GM23248 (cell line): ENCODE measurements at regions not wholly inside any gene's neighbourhood (a gene's known extent, or its start where the extent isn't known, plus 50 kb on each side); places are given as distances from the start of the nearest gene placed in this dataset.

Experiments used
- DNase-seq: peaks from one replicate; pipeline ENCODE4 v3.0.0-alpha.2; 2015
- H2AFZ ChIP-seq: fragments of 200-600 bp; sonication (generic); 2 replicates; pipeline ENCODE4 v1.6.1; 2016; ENCODE audit warnings: antibody characterized with exemption
- H3F3A ChIP-seq: fragments of 200-600 bp; sonication (generic); 2 replicates; pipeline ENCODE4 v1.6.1; 2016; ENCODE audit warnings: mild to moderate bottlenecking, antibody characterized with exemption, mixed run types; ENCODE audit not compliant: insufficient read depth
- H3K27ac ChIP-seq: fragments of 200-600 bp; sonication (generic); 2 replicates; pipeline ENCODE4 v1.5.1; 2016; ENCODE audit warnings: mild to moderate bottlenecking
- H3K27me3 ChIP-seq: fragments of 200-600 bp; sonication (generic); replicated peaks from 2 replicates; pipeline ENCODE4 v1.6.1; 2016; ENCODE audit warnings: mild to moderate bottlenecking; ENCODE audit not compliant: insufficient read depth
- H3K36me3 ChIP-seq: fragments of 200-600 bp; sonication (generic); 2 replicates; pipeline ENCODE4 v1.6.1; 2016; ENCODE audit warnings: low read depth, mild to moderate bottlenecking
- H3K4me1 ChIP-seq: fragments of 200-600 bp; sonication (generic); 2 replicates; pipeline ENCODE4 v1.6.1; 2016; ENCODE audit warnings: mild to moderate bottlenecking; ENCODE audit not compliant: insufficient read depth
- H3K4me2 ChIP-seq: fragments of 200-600 bp; sonication (generic); one replicate; pipeline ENCODE4 v1.6.1; 2016; ENCODE audit warnings: mild to moderate bottlenecking; ENCODE audit not compliant: unreplicated experiment
- H3K4me3 ChIP-seq: fragments of 200-600 bp; sonication (generic); 2 replicates; pipeline ENCODE4 v1.5.1; 2016; ENCODE audit warnings: mild to moderate bottlenecking
- H3K79me2 ChIP-seq: fragments of 200-600 bp; sonication (generic); 2 replicates; pipeline ENCODE4 v1.6.1; 2016; ENCODE audit warnings: mild to moderate bottlenecking; ENCODE audit not compliant: insufficient read depth
- H3K9ac ChIP-seq: fragments of 200-600 bp; sonication (generic); 2 replicates; pipeline ENCODE4 v1.6.1; 2016; ENCODE audit warnings: mild to moderate bottlenecking
- H3K9me2 ChIP-seq: fragments of 200-600 bp; sonication (generic); 2 replicates; pipeline ENCODE4 v1.6.1; 2016; ENCODE audit warnings: mixed run types, mild to moderate bottlenecking, moderate library complexity; ENCODE audit not compliant: insufficient read depth
- H3K9me3 ChIP-seq: fragments of 200-600 bp; sonication (generic); one replicate; pipeline ENCODE4 v1.6.1; 2017; ENCODE audit warnings: low read depth
- H4K20me1 ChIP-seq: fragments of 200-600 bp; sonication (generic); 2 replicates; pipeline ENCODE4 v1.6.0; 2016; ENCODE audit not compliant: insufficient read depth
- EZH2 ChIP-seq: fragments of 200-600 bp; sonication (generic); IDR thresholded peaks from 2 replicates; pipeline ENCODE4 v1.6.1; 2018; ENCODE audit warnings: antibody characterized with exemption, mild to moderate bottlenecking; ENCODE audit not compliant: insufficient read depth, poor library complexity, severe bottlenecking
- EZH2phosphoT487 ChIP-seq: fragments of 200-600 bp; sonication (generic); IDR thresholded peaks from 2 replicates; pipeline ENCODE4 v1.6.1; 2018; ENCODE audit warnings: antibody characterized with exemption, moderate library complexity, mild to moderate bottlenecking, low read depth; ENCODE audit not compliant: insufficient read depth
- WGBS, 2 experiments: methylation state at CpG; one replicate each; pipeline ENCODE4 v1.1.6; 2015 to 2017; ENCODE audit warnings: low lambda C conversion rate in 2 of 2, low coverage in 1 of 2; ENCODE audit errors: missing lambda C conversion rate in 2 of 2; 5-methylcytosine and 5-hydroxymethylcytosine counted together
- in situ Hi-C: fragments of 300-500 bp; cut with MboI; formaldehyde crosslinking; loops from 2 replicates; pipeline ENCODE4 v1.15.0; 2020

DNA sequence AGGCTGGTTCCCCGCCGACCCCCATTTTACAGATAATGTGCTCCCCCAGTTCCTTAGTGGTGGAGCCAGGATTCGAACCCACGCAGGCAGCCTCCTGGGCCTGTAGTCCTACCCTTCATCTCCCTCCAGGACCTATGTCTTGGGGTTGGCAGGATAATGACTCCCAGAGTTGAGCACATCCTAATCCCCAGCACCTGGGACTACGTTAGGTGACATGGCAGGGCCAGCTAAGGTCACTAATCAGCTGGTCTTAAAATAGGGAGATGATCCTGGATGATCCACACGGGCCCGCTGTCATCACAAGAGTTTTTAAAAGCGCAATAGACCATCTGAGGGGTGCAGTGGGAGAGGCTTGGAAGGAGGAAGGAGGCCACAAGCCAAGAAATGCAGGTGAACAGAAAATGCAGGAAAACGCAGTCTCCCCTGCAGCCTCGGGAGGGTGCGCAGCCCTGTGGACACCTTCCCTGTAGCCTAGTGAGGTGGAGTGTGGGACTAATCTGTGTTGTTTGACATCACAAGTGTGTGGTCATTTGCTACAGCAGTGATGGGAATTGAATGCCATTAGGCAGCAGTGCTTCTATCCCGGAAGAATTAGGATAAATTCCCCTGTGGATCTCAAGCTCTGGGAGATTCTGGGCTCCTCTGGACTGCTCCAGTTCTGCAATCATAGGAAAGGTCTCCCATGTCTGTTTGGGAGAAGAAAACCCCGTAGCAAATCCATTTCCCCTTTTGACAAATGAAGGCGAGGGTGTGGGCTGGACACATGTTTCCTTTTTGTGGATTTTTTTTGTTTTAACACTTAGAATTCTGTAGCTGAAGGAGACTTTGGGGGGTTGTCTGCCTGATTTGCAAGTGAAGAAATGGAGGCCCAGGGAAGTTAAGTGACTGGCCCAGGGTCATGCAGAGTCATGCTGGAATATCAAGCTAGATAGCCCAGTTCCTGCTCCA is 297.7 kb downstream of the SEC14L1 start:
- Histone ChIP-seq H3K36me3 (no peaks in the 10 kb centered on the region), H3K27me3 (no peaks in the 10 kb centered on the region), H3K4me3 (no peak overlapping the region), H3K4me1 (peaks cover 42% of the 10 kb centered on the region), H3K9ac (no peak overlapping the region), H3K9me3 (no peaks in the 10 kb centered on the region), H3K9me2 (no peaks in the 10 kb centered on the region), H2AFZ (no peak overlapping the region), H3K4me2 (no peak overlapping the region), H4K20me1 (peaks cover 7% of the 10 kb centered on the region; the same call in 1 of the 2 replicates), H3F3A (peaks cover 15% of the 10 kb centered on the region), H3K79me2 (peaks cover 100% of the 10 kb centered on the region), H3K27ac (no peak overlapping the region)
- in situ Hi-C loops: no loop called here
- TF ChIP-seq EZH2 (no peak), EZH2phosphoT487 (no peak)
- WGBS, 2 experiments: 74 to 78% methylated on average over 14 of the region's 14 CpGs
- DNase-seq: no peak

DNA sequence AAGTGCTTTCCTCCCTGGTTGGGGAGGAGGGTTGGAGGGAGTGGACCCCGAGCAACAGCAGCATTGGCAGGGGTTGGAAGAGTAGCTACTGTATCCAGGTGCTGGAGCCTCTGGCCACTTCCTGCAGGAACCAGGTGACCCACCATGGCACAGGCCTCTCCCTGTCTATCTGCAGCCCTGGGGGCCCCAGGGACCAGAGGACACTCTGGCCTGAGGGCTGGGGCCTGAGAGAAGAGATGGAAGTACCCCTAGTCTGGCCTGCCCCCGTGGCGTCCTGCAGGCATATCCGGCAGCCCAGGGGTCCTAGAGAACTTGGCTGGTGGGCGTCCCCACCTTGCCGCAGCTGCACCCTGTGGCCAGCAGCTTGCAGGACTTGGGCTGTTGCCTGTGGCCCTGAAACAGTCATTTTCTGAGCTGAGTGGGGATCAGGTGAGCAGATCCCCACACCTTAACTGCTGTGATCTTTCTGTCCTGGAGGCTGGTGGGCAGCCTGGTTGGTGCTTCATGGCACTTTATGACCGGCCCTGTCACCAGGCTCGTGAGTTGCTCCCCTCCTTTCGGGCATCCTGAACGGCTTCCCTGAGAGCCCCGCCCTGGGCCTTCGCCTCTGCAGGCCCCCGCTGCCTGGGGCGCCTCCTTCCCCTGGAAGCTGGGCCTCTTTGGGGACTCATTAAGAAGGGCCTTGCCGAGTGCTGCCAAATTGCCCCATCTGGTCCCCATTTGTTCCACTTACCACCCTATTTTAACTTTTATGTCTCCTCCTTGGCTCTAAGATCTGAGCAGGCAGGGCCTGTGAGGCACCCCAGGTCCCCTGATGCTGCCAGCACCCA is 298.6 kb downstream of the SEC14L1 start:
- in situ Hi-C loops: no loop called here
- Histone ChIP-seq H3K4me3 (no peak overlapping the region), H3K27ac (peak overlapping the region; percentile 1; the same call in 1 of the 2 replicates), H3K27me3 (no peaks in the 10 kb centered on the region), H3F3A (peaks cover 24% of the 10 kb centered on the region), H3K4me2 (no peak overlapping the region), H3K9me2 (no peaks in the 10 kb centered on the region), H3K9me3 (no peaks in the 10 kb centered on the region), H3K79me2 (peaks cover 100% of the 10 kb centered on the region), H3K9ac (no peak overlapping the region), H4K20me1 (peaks cover 7% of the 10 kb centered on the region; the same call in 1 of the 2 replicates), H2AFZ (no peak overlapping the region), H3K36me3 (no peaks in the 10 kb centered on the region), H3K4me1 (peaks cover 42% of the 10 kb centered on the region)
- WGBS, 2 experiments: 47 to 50% methylated on average over 15 of the region's 15 CpGs
- TF ChIP-seq EZH2 (no peak), EZH2phosphoT487 (no peak)
- DNase-seq: peak; percentile 38

DNA sequence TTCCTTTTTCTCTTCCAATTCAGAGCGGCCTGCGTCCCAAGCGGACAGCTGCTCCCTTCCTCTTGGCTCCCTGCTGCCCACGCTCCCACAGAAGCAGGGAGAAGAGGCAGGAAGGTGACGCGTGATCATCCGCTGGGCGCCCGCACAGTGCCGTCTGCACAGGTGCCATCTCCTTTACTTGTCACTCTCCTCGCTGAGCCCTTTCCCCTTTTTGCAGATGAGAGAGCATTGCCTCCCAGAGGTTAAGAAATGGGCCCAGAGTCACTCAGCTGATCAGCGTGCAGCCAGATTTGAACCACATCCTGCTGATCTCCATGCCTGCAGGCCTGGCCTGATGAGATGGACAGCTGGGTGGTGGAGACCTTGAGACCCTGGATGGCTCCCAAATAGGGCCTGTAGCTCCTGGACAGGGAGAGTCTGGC is 299.8 kb downstream of the SEC14L1 start:
- 81 to 85% methylated on average over 12 of the region's 12 CpGs for WGBS, 2 experiments
- Histone ChIP-seq H4K20me1 (peaks cover 7% of the 10 kb centered on the region; the same call in 1 of the 2 replicates), H3K4me1 (peaks cover 50% of the 10 kb centered on the region), H3K79me2 (peaks cover 100% of the 10 kb centered on the region), H2AFZ (no peak overlapping the region), H3K9me2 (no peaks in the 10 kb centered on the region), H3F3A (peaks cover 31% of the 10 kb centered on the region), H3K36me3 (no peaks in the 10 kb centered on the region), H3K4me3 (no peak overlapping the region), H3K9me3 (no peaks in the 10 kb centered on the region), H3K4me2 (no peak overlapping the region), H3K9ac (no peak overlapping the region), H3K27ac (no peak overlapping the region), H3K27me3 (no peaks in the 10 kb centered on the region)
- TF ChIP-seq EZH2phosphoT487 (no peak), EZH2 (no peak)
- DNase-seq: no peak
- in situ Hi-C loops: no loop called here

DNA sequence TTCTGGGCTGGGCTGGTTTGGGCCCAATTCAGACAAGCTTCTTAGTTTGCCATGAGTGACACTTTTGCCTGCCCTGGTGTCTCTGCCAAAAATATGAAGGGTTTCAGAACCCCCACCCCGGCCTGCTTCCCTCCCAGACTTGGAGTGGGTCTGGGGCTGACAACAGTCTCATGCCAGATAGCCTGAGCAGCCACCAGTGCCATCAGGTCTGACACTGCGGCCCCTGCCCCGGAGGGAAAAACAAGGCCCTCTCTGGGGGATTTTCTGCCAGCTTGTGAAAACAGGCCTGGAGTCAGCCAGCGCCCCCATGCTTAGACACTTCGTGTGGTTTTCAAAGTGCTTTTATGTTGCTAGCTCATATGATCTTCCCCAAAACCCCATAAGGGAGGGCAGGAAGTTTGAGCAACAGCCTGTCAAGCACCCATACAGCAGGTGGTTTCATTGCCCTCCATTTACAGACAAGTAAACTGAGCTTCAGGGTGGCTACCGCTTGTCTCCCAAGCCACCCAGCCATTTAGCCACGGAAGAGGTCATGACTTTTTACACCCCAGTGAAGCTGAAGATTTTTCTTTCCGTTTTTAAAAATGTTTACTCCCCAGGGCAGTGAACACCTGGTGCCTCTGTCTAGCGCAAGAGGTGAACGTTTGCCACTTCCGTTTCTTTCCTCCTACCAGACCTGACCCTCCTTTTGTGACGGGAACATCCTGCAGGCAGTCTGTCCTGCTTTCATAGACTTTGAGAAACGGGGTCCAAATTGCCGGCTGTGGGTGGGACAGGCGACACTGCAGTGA is 300.6 kb downstream of the SEC14L1 start:
- TF ChIP-seq EZH2 (no peak), EZH2phosphoT487 (no peak)
- H3K79me2 ChIP-seq: peaks cover 100% of the 10 kb centered on the region
- WGBS, 2 experiments: 77 to 78% methylated on average over 15 of the region's 15 CpGs
- H3K36me3 ChIP-seq: no peaks in the 10 kb centered on the region
- no peak overlapping the region for H2AFZ ChIP-seq
- no peak overlapping the region for H3K4me3 ChIP-seq
- H3K9ac ChIP-seq: no peak overlapping the region
- peaks cover 47% of the 10 kb centered on the region for H3K4me1 ChIP-seq
- peaks cover 7% of the 10 kb centered on the region; the same call in 1 of the 2 replicates for H4K20me1 ChIP-seq
- no peaks in the 10 kb centered on the region for H3K9me3 ChIP-seq
- DNase-seq: no peak
- in situ Hi-C loops: no loop called here
- no peaks in the 10 kb centered on the region for H3K27me3 ChIP-seq
- H3K4me2 ChIP-seq: no peak overlapping the region
- no peaks in the 10 kb centered on the region for H3K9me2 ChIP-seq
- peaks cover 38% of the 10 kb centered on the region for H3F3A ChIP-seq
- H3K27ac ChIP-seq: no peak overlapping the region
